IPS-15b (cell line): ENCODE measurements at regions not wholly inside any gene's neighbourhood (a gene's known extent, or its start where the extent isn't known, plus 50 kb on each side); places are given as distances from the start of the nearest gene placed in this dataset.

Source experiments
- H3K27me3 ChIP-seq: one replicate; pipeline ENCODE4 v1.6.1; 2013; ENCODE audit warnings: low read length; ENCODE audit not compliant: control insufficient read depth, insufficient read depth
- H3K36me3 ChIP-seq: one replicate; pipeline ENCODE4 v1.6.1; 2013; ENCODE audit warnings: low read length; ENCODE audit not compliant: control insufficient read depth, insufficient read depth
- H3K4me1 ChIP-seq: one replicate; pipeline ENCODE4 v1.6.1; 2013; ENCODE audit warnings: mild to moderate bottlenecking, low read length; ENCODE audit not compliant: control insufficient read depth, insufficient read depth
- H3K4me3 ChIP-seq: one replicate; pipeline ENCODE4 v1.5.1; 2013; ENCODE audit warnings: low read depth, low read length
- H3K9ac ChIP-seq: one replicate; pipeline ENCODE4 v1.6.1; 2013; ENCODE audit warnings: low read depth, mild to moderate bottlenecking, low read length
- H3K9me3 ChIP-seq: one replicate; pipeline ENCODE4 v1.6.1; 2013; ENCODE audit warnings: mild to moderate bottlenecking, low read length; ENCODE audit not compliant: control insufficient read depth, insufficient read depth

GRCh38 chr2:239466061-239466754, 65.4 kb upstream of the HDAC4 start:
- Histone ChIP-seq H3K36me3 (no peaks in the 10 kb centered on the region), H3K4me1 (no peaks in the 10 kb centered on the region), H3K27me3 (no peaks in the 10 kb centered on the region)

DNA sequence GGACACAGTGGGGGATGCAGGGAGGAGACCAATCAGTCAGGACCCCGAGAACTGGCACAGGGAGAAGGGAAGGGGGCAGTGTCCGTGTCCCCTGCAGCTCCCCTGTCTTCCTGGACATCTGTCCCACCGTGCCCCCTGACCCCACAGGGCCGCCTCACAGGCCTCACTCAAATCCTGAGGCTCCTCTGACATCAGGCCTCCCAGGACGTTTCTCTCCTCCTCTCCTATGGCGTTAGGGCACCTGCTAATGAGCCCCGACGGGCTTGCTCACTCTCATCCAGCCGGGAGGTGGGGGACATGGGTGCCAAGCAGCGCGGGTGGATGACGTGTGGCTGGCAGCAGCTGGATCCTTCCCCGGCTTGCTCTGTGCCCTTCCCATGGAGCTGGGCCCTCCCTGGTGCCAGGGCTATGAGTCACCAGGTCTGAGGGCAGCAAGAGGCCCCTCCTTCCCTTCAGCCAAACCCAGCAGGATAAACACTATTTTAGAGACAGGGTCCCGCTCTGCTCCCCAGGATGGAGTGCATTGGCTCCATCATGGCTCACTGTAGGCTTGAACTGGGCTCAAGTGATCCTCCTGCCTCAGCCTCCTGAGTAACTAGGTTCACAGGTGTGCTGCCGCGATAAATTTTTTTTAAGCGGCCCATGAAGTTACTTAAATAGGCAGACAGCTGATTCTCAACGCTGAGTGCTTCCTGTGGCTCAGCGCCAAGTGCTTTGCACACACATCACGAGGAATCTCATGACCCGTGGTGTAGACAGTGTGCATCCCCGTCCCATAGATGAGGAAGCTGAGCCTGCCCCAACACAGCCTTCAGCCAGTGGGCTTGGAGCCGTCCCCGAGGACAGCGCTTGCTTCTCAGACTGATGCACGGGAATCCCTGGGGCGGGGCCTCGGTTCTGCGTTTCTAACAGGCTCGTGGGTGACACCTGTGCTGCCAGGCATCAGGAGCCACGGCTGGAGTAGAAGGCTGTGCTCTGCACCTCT, 64.5 kb upstream of the HDAC4 start:
- Histone ChIP-seq H3K9ac (no peak overlapping the region), H3K36me3 (no peaks in the 10 kb centered on the region), H3K4me3 (no peak overlapping the region), H3K4me1 (no peaks in the 10 kb centered on the region), H3K27me3 (no peaks in the 10 kb centered on the region), H3K9me3 (no peaks in the 10 kb centered on the region)

More at GRCh38 chr2:239466061-239466754, 65.4 kb upstream of the HDAC4 start:
- no peak overlapping the region for H3K9ac ChIP-seq
- no peak overlapping the region for H3K4me3 ChIP-seq
- no peaks in the 10 kb centered on the region for H3K9me3 ChIP-seq

DNA sequence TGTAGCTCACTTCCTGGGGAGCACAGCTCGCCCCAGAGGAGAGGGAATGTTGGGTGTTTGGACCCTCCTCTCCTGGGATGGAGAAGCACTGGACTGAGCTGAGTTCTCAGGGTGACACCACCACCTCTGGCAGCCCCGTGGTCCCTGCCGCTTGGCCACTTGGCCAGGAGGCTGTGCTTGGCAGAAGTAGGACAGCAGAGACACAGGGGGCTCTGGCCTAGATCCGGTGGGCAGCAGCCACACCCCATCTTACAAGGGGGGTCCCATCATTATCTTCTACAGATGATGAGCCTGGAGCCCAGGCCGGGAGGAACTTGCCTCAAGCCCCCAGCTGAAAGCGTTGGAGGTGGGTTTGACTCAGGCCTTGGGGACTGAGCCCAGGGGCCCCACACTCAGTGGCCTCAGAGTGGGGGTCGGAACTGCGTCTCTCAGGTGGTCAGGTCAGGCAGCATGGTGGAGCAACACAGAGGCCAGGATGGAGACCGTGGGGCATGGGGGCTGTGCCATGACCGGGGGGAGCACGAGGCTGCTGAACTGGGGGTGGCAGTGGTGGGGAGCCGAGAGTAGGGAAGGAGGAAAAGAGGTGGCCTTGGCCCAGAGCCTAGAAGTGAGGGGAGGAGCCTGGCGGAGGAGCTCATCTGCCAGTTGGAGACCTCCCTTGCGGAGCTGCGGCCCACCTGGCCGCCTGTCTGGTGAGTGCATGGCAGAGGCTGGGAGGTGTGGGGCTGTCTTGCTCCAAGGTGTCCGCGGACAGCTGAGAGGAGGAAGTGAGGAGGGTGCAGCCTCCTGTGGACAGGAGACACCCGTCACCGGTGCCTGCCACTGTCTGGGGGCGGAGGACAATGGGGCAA, 63.6 kb upstream of the HDAC4 start:
- no peak overlapping the region for H3K9ac ChIP-seq
- H3K36me3 ChIP-seq, result no peaks in the 10 kb centered on the region
- H3K4me3 ChIP-seq, result no peak overlapping the region
- no peaks in the 10 kb centered on the region for H3K27me3 ChIP-seq
- H3K9me3 ChIP-seq, result no peaks in the 10 kb centered on the region
- no peaks in the 10 kb centered on the region for H3K4me1 ChIP-seq

DNA sequence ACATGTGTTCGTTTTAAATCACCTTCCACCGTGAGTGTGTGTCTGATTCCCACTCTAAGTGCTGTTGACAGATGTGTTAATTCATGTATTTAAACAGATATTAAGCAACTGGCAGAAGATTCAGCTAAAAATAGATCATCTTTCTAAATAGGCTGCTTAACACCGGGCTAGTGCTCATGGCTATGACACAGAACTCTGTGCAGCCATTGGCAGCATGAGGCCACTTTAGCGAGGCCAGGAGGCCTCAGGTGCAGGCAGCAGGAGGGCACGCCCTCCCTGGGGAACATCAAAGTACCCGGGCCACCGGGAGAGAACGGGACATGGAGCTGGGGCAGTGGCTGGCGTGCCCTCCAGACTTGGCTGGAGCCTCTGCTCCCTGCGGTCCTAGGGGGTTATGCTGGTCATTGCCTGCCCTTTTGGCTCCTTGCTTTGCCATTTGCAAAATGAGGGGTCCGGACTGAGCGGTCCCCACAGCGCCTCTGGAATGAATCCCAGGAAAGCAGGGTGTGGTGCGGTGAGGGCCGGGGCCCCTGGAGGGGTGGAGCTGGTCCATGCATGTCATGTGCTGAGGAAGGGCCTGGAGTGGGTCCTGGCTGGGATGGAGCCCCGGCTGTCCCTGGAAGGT, 62.8 kb upstream of the HDAC4 start:
- no peaks in the 10 kb centered on the region for H3K36me3 ChIP-seq
- H3K4me1 ChIP-seq, result no peaks in the 10 kb centered on the region
- H3K9ac ChIP-seq, result no peak overlapping the region
- H3K9me3 ChIP-seq, result no peaks in the 10 kb centered on the region
- no peaks in the 10 kb centered on the region for H3K27me3 ChIP-seq
- H3K4me3 ChIP-seq, result no peak overlapping the region

DNA sequence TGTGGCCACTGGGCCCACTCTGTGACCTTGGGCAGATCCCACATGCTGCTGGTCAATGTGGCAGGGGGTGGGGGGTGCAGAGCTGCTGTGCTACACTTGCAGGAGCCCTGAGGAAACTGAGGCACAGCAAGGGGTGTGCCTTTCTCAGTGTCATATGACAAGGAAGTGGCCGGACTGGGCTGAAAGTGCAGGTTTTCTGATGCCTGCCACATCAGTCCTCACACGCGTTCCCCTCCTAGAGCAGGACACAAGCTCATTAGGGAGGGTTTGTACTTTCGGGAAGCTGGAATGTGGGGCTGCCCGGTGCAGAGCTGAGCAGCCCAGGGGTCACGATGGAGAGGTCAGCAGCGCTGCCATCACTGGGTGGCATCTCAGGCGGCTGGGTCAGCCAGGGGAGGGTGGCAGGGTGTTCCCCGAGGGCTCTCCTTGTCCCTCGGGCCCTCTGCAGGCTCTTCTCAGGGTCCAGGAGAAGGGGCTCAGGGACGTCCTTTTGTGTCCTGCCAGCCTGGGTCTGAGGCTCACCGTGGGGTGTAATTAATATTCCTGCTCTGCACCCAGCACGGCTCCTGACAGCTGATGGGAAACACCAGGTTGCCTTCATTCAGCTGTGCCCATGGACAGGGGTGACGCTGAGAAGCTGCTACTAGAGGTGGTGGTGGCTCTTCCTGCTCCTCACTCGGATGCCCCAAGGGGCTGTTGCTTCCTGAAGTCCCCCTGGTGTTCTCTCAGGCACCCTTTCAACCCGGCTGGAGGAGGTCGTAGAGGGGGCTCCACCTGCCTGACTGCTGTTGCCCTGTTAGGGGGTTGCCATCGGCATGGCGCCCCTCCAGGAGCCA, 62.1 kb upstream of the HDAC4 start:
- Histone ChIP-seq H3K4me1 (no peaks in the 10 kb centered on the region), H3K9ac (no peak overlapping the region), H3K36me3 (no peaks in the 10 kb centered on the region), H3K27me3 (no peaks in the 10 kb centered on the region), H3K4me3 (no peak overlapping the region), H3K9me3 (no peaks in the 10 kb centered on the region)

GRCh38 chr2:239462191-239462515, 61.3 kb upstream of the HDAC4 start:
- Histone ChIP-seq H3K4me1 (no peaks in the 10 kb centered on the region), H3K36me3 (no peaks in the 10 kb centered on the region), H3K9me3 (no peaks in the 10 kb centered on the region), H3K27me3 (no peaks in the 10 kb centered on the region), H3K4me3 (no peak overlapping the region), H3K9ac (no peak overlapping the region)

DNA sequence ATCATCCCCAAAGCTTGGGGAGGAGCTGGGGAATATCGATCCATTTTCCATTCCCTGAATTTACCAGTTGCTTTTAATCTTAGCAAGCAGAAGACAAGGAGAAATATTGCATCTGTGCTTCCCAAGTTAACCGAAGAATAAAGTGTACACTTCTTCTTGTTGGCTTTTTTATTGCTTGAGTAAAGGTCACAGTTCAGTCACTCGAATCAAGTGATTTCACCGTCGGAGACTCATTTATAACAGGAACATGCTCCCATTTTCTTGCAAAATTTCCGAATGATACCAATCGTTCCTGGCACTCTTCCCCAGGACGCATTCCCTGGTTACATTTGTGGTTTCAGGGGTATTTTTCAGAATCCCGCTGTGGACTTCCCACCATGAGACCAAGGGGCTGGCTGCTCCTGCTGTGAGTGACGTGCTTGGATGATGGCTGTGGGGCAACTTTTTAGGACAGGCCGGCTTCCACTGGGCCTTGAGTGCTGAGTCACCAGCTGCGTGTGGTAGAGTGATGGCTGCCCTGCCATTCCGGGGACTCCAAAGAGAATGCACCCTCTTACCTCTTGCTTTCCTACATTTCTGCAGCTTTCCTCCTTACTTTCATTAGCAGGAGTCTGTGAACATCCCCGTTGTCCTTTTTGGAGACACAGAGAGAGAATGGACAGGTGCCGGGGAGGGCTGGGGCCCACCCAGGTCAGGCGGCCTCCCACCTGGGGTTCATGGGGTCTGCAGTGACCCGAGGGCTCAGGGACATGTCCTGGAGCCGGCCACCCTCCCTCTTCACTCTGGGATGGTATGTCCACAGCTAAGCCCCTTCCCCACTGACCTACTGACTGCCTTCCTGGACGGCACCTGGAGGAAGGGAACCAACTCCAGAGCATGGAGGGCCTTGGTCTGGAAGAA, 60.7 kb upstream of the HDAC4 start:
- no peaks in the 10 kb centered on the region for H3K4me1 ChIP-seq
- H3K9ac ChIP-seq, result no peak overlapping the region
- H3K4me3 ChIP-seq, result no peak overlapping the region
- no peaks in the 10 kb centered on the region for H3K36me3 ChIP-seq
- H3K27me3 ChIP-seq, result no peaks in the 10 kb centered on the region
- no peaks in the 10 kb centered on the region for H3K9me3 ChIP-seq

DNA sequence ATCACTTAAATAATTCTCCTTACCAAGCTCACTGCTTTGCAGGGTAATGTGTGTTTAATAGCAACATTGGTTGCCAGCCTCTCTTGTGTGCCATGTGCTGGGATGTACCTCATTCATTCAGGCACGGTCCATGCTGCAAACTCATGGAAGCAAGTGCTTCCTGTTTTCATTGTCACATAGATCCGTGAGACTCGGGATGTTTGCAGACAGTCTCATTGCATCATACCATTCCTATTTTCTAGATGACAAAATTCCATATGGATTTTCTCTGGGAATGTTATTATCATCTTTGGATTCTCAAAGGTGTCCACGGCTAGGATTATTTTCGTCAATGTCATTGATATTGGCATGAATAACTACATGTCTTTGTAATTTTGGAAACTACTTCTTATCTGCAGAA, 60.0 kb upstream of the HDAC4 start:
- Histone ChIP-seq H3K27me3 (no peaks in the 10 kb centered on the region), H3K4me3 (no peak overlapping the region), H3K36me3 (no peaks in the 10 kb centered on the region), H3K9ac (no peak overlapping the region), H3K9me3 (no peaks in the 10 kb centered on the region), H3K4me1 (no peaks in the 10 kb centered on the region)

GRCh38 chr2:239459606-239460005, 58.8 kb upstream of the HDAC4 start:
- H3K9me3 ChIP-seq, result no peaks in the 10 kb centered on the region
- H3K36me3 ChIP-seq, result no peaks in the 10 kb centered on the region
- H3K4me3 ChIP-seq, result no peak overlapping the region
- no peaks in the 10 kb centered on the region for H3K4me1 ChIP-seq
- H3K9ac ChIP-seq, result no peak overlapping the region
- no peaks in the 10 kb centered on the region for H3K27me3 ChIP-seq

DNA sequence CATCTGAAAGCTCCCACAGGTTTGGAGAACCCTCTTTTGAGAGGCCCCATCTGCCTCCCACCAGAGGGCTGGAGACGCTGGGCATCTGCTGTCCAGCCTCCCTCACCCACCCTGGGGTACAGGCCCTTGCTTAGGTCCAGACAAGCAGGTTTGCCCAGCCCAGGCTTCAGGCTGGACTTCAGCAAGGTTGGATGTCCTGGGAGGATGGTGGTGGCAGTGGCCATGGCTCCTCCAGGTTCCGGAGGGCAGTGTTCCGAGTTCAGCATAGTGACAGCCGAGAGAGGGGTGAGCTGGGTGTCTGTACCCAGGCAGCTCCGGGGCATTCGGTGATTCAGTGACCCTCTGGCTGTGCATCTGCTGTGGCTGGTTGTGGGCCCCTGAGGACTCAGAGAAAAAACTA, 58.2 kb upstream of the HDAC4 start:
- no peaks in the 10 kb centered on the region for H3K27me3 ChIP-seq
- H3K4me3 ChIP-seq, result no peak overlapping the region
- no peaks in the 10 kb centered on the region for H3K9me3 ChIP-seq
- H3K9ac ChIP-seq, result no peak overlapping the region
- H3K36me3 ChIP-seq, result no peaks in the 10 kb centered on the region
- no peaks in the 10 kb centered on the region for H3K4me1 ChIP-seq
